SK-N-SH (cell line): ENCODE measurements at regions not wholly inside any gene's neighbourhood (a gene's known extent, or its start where the extent isn't known, plus 50 kb on each side); places are given as distances from the start of the nearest gene placed in this dataset.

ENCODE experiments used
- CTCF ChIP-seq: fragments of 200-600 bp; sonication (generic); IDR thresholded peaks from 2 replicates; pipeline ENCODE4 v1.6.1; 2017; ENCODE audit warnings: antibody characterized with exemption, mild to moderate bottlenecking, moderate library complexity
- EZH2phosphoT487 ChIP-seq: fragments of 200-600 bp; sonication (generic); IDR thresholded peaks from 2 replicates; pipeline ENCODE4 v1.6.1; 2017; ENCODE audit warnings: low read depth, mixed run types, mild to moderate bottlenecking, antibody characterized with exemption, moderate library complexity, borderline replicate concordance
- MXI1 ChIP-seq: IDR thresholded peaks from 2 replicates; pipeline ENCODE4 v1.6.1; 2012; ENCODE audit warnings: mild to moderate bottlenecking, low read depth, low read length, improper control_type of control experiment
- POLR2AphosphoS5 ChIP-seq: IDR thresholded peaks from 2 replicates; pipeline ENCODE4 v1.6.1; 2012; ENCODE audit warnings: low read depth, low read length
- SMC3 ChIP-seq: IDR thresholded peaks from 2 replicates; pipeline ENCODE4 v1.6.1; 2012; ENCODE audit warnings: low read depth, low read length, improper control_type of control experiment
- YY1 ChIP-seq: IDR thresholded peaks from 2 replicates; pipeline ENCODE4 v1.4.0; 2012; ENCODE audit warnings: low read depth, mild to moderate bottlenecking

- TF ChIP-seq CTCF: no peak
- no peak for TF ChIP-seq MXI1
- no peak for TF ChIP-seq YY1
- TF ChIP-seq EZH2phosphoT487: no peak
- TF ChIP-seq POLR2AphosphoS5: no peak
- no peak for TF ChIP-seq SMC3
Measured at GRCh38 chr4:187426511-187426910, 569.1 kb upstream of the ZFP42 start.
